Neural cell (in vitro differentiated cells): ENCODE measurements at regions not wholly inside any gene's neighbourhood (a gene's known extent, or its start where the extent isn't known, plus 50 kb on each side); places are given as distances from the start of the nearest gene placed in this dataset.

Experiments used
- H2AFZ ChIP-seq: fragments of 200-600, 300-800 bp; sonication (generic), shearing (Covaris generic); 2 replicates; pipeline ENCODE4 v1.6.0; 2014; ENCODE audit warnings: low read depth, mild to moderate bottlenecking, antibody characterized with exemption, low read length, moderate library complexity
- H3F3A ChIP-seq: fragments of 200-600 bp; shearing (Covaris generic); 2 replicates; pipeline ENCODE4 v1.6.1; 2016; ENCODE audit warnings: mild to moderate bottlenecking, moderate library complexity, mixed read lengths, antibody characterized with exemption, low read length; ENCODE audit not compliant: insufficient read depth, poor library complexity, severe bottlenecking
- H3K27ac ChIP-seq: fragments of 200-600, 300-800 bp; sonication (generic), shearing (Covaris generic); 2 replicates; pipeline ENCODE4 v1.5.1; 2014; ENCODE audit warnings: mild to moderate bottlenecking, low read length, moderate library complexity
- H3K27me3 ChIP-seq: fragments of 300-800, 200-600 bp; sonication (generic), shearing (Covaris generic); 2 replicates; pipeline ENCODE4 v1.6.0; 2014; ENCODE audit warnings: mild to moderate bottlenecking, low read depth, low read length, moderate library complexity; ENCODE audit not compliant: insufficient read depth
- H3K36me3 ChIP-seq: fragments of 300-800, 200-600 bp; sonication (generic), shearing (Covaris generic); 2 replicates; pipeline ENCODE4 v1.5.1; 2014; ENCODE audit warnings: mild to moderate bottlenecking, antibody characterized with exemption, low read length, moderate library complexity; ENCODE audit not compliant: insufficient read depth
- H3K4me2 ChIP-seq: fragments of 300-800, 200-600 bp; sonication (generic), shearing (Covaris generic); 2 replicates; pipeline ENCODE4 v1.6.0; 2014; ENCODE audit warnings: mild to moderate bottlenecking, low read length
- H3K4me3 ChIP-seq: fragments of 300-800, 200-600 bp; sonication (generic), shearing (Covaris generic); 2 replicates; pipeline ENCODE4 v1.5.1; 2014; ENCODE audit warnings: mild to moderate bottlenecking, low read length, moderate library complexity
- H3K79me2 ChIP-seq: fragments of 200-600 bp; shearing (Covaris generic); replicated peaks from 2 replicates; pipeline ENCODE4 v1.6.0; 2014; ENCODE audit warnings: mild to moderate bottlenecking, low read length, moderate library complexity; ENCODE audit not compliant: insufficient read depth
- H3K9ac ChIP-seq: fragments of 300-800, 200-600 bp; sonication (generic), shearing (Covaris generic); 2 replicates; pipeline ENCODE4 v1.6.1; 2016; ENCODE audit warnings: mild to moderate bottlenecking, low read length, mixed read lengths
- H3K9me2 ChIP-seq: fragments of 200-600 bp; shearing (Covaris generic); 2 replicates; pipeline ENCODE4 v1.6.1; 2016; ENCODE audit warnings: mild to moderate bottlenecking, low read length, mixed read lengths; ENCODE audit not compliant: insufficient read depth
- H3K9me3 ChIP-seq: fragments of 200-600, 300-800 bp; sonication (generic), shearing (Covaris generic); 2 replicates; pipeline ENCODE4 v1.6.1; 2016; ENCODE audit warnings: mild to moderate bottlenecking, mixed run types, low read length, moderate library complexity, mixed read lengths
- H4K20me1 ChIP-seq: fragments of 200-600 bp; shearing (Covaris generic); 2 replicates; pipeline ENCODE4 v1.6.1; 2016; ENCODE audit warnings: mild to moderate bottlenecking, mixed run types; ENCODE audit not compliant: insufficient read depth
- EP300 ChIP-seq: fragments of 450-650 bp; conservative IDR thresholded peaks from 2 replicates; pipeline ENCODE4 v1.6.1; 2014; ENCODE audit warnings: antibody characterized with exemption, mild to moderate bottlenecking, moderate library complexity; ENCODE audit not compliant: poor library complexity, severe bottlenecking
- EZH2 ChIP-seq: fragments of 200-600, 300-800 bp; shearing (Covaris generic), sonication (generic); IDR thresholded peaks from 2 replicates; pipeline ENCODE4 v1.6.1; 2014; ENCODE audit warnings: antibody characterized with exemption, low read length, borderline replicate concordance, mild to moderate bottlenecking; ENCODE audit not compliant: insufficient read depth, poor library complexity, severe bottlenecking
- MXI1 ChIP-seq: fragments of 450-650 bp; conservative IDR thresholded peaks from 2 replicates; pipeline ENCODE4 v1.6.1; 2014; ENCODE audit warnings: antibody characterized with exemption, mild to moderate bottlenecking; ENCODE audit not compliant: poor library complexity, severe bottlenecking
- POLR2AphosphoS5 ChIP-seq: IDR thresholded peaks from 2 replicates; pipeline ENCODE4 v1.6.1; 2012
- RAD21 ChIP-seq: fragments of 450-650 bp; conservative IDR thresholded peaks from 2 replicates; pipeline ENCODE4 v1.6.1; 2014; ENCODE audit warnings: antibody characterized with exemption, mild to moderate bottlenecking, moderate library complexity
- SMC3 ChIP-seq: fragments of 450-650 bp; conservative IDR thresholded peaks from 2 replicates; pipeline ENCODE4 v1.6.1; 2014; ENCODE audit warnings: antibody characterized with exemption, mild to moderate bottlenecking, moderate library complexity; ENCODE audit not compliant: poor library complexity
- TAF1 ChIP-seq: IDR thresholded peaks from 2 replicates; pipeline ENCODE4 v1.6.1; 2012; ENCODE audit warnings: low read depth
- TF ChIP-seq, protein P1 (sequence below): fragments of 450-650 bp; IDR thresholded peaks from 2 replicates; pipeline ENCODE4 v1.5.1; 2014; ENCODE audit warnings: antibody characterized with exemption, mild to moderate bottlenecking, moderate library complexity; ENCODE audit not compliant: poor library complexity, severe bottlenecking
- TF ChIP-seq, protein P2 (sequence below): IDR thresholded peaks from 2 replicates; pipeline ENCODE4 v1.6.1; 2012; ENCODE audit warnings: borderline replicate concordance

DNA sequence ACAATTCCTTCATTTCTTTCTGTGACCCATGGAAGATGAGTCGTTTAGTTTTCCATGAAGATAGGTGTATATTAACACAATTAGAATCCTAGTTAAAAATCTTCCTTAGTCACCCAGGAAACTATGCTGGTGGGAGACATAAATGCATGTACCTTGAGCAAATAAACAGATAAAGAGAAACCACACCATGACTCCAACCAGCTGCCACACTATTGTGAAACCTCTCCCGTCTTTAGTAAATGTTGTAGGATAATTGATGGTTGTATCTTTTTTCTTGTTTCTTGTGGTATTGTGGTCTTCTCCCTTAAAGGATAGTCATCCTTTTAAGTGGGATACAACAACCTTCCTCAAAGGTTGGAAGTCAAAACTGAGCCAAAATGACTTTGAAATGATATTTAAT lies 103.8 kb upstream of the LEF1 start:
- TF ChIP-seq SMC3 (no peak), RAD21 (no peak), MXI1 (no peak), EZH2 (no peak), EP300 (no peak), POLR2AphosphoS5 (no peak), TAF1 (no peak)
- TF ChIP-seq, protein P1, sequence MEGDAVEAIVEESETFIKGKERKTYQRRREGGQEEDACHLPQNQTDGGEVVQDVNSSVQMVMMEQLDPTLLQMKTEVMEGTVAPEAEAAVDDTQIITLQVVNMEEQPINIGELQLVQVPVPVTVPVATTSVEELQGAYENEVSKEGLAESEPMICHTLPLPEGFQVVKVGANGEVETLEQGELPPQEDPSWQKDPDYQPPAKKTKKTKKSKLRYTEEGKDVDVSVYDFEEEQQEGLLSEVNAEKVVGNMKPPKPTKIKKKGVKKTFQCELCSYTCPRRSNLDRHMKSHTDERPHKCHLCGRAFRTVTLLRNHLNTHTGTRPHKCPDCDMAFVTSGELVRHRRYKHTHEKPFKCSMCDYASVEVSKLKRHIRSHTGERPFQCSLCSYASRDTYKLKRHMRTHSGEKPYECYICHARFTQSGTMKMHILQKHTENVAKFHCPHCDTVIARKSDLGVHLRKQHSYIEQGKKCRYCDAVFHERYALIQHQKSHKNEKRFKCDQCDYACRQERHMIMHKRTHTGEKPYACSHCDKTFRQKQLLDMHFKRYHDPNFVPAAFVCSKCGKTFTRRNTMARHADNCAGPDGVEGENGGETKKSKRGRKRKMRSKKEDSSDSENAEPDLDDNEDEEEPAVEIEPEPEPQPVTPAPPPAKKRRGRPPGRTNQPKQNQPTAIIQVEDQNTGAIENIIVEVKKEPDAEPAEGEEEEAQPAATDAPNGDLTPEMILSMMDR, result no peak
- TF ChIP-seq, protein P2, sequence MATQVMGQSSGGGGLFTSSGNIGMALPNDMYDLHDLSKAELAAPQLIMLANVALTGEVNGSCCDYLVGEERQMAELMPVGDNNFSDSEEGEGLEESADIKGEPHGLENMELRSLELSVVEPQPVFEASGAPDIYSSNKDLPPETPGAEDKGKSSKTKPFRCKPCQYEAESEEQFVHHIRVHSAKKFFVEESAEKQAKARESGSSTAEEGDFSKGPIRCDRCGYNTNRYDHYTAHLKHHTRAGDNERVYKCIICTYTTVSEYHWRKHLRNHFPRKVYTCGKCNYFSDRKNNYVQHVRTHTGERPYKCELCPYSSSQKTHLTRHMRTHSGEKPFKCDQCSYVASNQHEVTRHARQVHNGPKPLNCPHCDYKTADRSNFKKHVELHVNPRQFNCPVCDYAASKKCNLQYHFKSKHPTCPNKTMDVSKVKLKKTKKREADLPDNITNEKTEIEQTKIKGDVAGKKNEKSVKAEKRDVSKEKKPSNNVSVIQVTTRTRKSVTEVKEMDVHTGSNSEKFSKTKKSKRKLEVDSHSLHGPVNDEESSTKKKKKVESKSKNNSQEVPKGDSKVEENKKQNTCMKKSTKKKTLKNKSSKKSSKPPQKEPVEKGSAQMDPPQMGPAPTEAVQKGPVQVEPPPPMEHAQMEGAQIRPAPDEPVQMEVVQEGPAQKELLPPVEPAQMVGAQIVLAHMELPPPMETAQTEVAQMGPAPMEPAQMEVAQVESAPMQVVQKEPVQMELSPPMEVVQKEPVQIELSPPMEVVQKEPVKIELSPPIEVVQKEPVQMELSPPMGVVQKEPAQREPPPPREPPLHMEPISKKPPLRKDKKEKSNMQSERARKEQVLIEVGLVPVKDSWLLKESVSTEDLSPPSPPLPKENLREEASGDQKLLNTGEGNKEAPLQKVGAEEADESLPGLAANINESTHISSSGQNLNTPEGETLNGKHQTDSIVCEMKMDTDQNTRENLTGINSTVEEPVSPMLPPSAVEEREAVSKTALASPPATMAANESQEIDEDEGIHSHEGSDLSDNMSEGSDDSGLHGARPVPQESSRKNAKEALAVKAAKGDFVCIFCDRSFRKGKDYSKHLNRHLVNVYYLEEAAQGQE, result no peak
- Histone ChIP-seq H3K27ac (no peak overlapping the region), H3K27me3 (no peaks in the 10 kb centered on the region), H3K36me3 (no peaks in the 10 kb centered on the region), H3K4me2 (no peak overlapping the region), H3K4me3 (no peak overlapping the region), H4K20me1 (no peaks in the 10 kb centered on the region), H2AFZ (no peak overlapping the region), H3K9me2 (no peaks in the 10 kb centered on the region), H3K9me3 (no peaks in the 10 kb centered on the region), H3K9ac (no peak overlapping the region), H3K79me2 (no peaks in the 10 kb centered on the region), H3F3A (no peaks in the 10 kb centered on the region)

DNA sequence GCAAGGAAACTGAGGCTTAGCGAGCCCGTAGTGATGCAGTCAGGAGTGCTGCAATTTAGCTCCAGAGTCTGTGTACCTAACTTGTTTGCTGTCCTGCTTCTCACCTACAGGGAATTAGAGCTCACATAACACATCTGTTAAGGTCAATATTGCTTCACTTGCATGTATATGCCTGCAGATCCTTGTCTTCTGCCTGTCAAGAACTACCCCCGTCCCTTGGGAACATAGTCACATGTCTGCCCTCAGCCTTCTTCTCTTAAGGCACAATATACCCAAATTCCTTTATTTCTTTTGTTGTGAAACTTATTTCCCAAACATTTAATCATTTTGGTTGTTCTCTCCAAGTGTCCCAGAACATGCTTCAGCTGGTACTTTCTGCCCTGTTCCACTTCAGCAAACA lies 103.3 kb upstream of the LEF1 start:
- H3K4me3 ChIP-seq, result no peak overlapping the region
- no peak overlapping the region for H3K9ac ChIP-seq
- no peak overlapping the region for H3K27ac ChIP-seq
- H3K9me3 ChIP-seq, result no peaks in the 10 kb centered on the region
- TF ChIP-seq EZH2 (no peak), SMC3 (no peak), TAF1 (no peak), EP300 (no peak), POLR2AphosphoS5 (no peak), RAD21 (no peak), MXI1 (no peak)
- TF ChIP-seq, protein P2, result no peak
- TF ChIP-seq, protein P1, result no peak
- H3F3A ChIP-seq, result no peaks in the 10 kb centered on the region
- H3K79me2 ChIP-seq, result no peaks in the 10 kb centered on the region
- H4K20me1 ChIP-seq, result no peaks in the 10 kb centered on the region
- no peaks in the 10 kb centered on the region for H3K27me3 ChIP-seq
- H3K9me2 ChIP-seq, result no peaks in the 10 kb centered on the region
- H3K4me2 ChIP-seq, result no peak overlapping the region
- H3K36me3 ChIP-seq, result no peaks in the 10 kb centered on the region
- no peak overlapping the region for H2AFZ ChIP-seq
